A673 (cell line): ENCODE measurements at regions not wholly inside any gene's neighbourhood (a gene's known extent, or its start where the extent isn't known, plus 50 kb on each side); places are given as distances from the start of the nearest gene placed in this dataset.

Experiments
- BruUV-seq: library from RNA; stranded (reverse); fragments of 400-500 nt; replicated peaks from 2 replicates; lab custom pipeline; 2021; lab: Mats Ljungman, UMichigan
- CTCF ChIA-PET: fragments of 300-600 bp; sonication (Branson Sonifier 250); formaldehyde crosslinking; loops from one replicate; lab custom pipeline; 2022; ENCODE audit warnings: antibody characterized with exemption; lab: Charles Lee
- POLR2A ChIA-PET: fragments of 300-600 bp; sonication (Branson Sonifier 250); formaldehyde crosslinking; loops from one replicate; lab custom pipeline; 2022; ENCODE audit warnings: antibody characterized with exemption; ENCODE audit not compliant: low non-redundant PET; lab: Charles Lee
- DNase-seq: peaks from one replicate; pipeline ENCODE4 v3.0.0-alpha.2; 2015; ENCODE audit warnings: low spot score
- H3K27ac ChIP-seq: fragments of 200-600 bp; sonication (generic); 2 replicates; pipeline ENCODE4 v1.5.1; 2016; ENCODE audit warnings: mixed run types, low read depth, mild to moderate bottlenecking, mixed read lengths, antibody characterized with exemption, low read length; ENCODE audit not compliant: poor library complexity, severe bottlenecking
- H3K27me3 ChIP-seq: fragments of 200-600 bp; sonication (generic); replicated peaks from 2 replicates; pipeline ENCODE4 v1.6.1; 2017; ENCODE audit warnings: mixed run types, low read depth, mild to moderate bottlenecking, mixed read lengths, antibody characterized with exemption, low read length; ENCODE audit not compliant: insufficient read depth, poor library complexity
- H3K36me3 ChIP-seq: fragments of 200-600 bp; sonication (generic); 2 replicates; pipeline ENCODE4 v1.6.1; 2016; ENCODE audit warnings: mixed run types, mild to moderate bottlenecking, mixed read lengths, antibody characterized with exemption, low read length; ENCODE audit not compliant: insufficient read depth, poor library complexity, severe bottlenecking
- H3K4me1 ChIP-seq: fragments of 200-600 bp; sonication (generic); 2 replicates; pipeline ENCODE4 v1.6.1; 2017; ENCODE audit warnings: mixed run types, mild to moderate bottlenecking, mixed read lengths, antibody characterized with exemption, low read length; ENCODE audit not compliant: insufficient read depth, poor library complexity, severe bottlenecking
- H3K4me3 ChIP-seq: fragments of 200-600 bp; sonication (generic); 2 replicates; pipeline ENCODE4 v1.5.1; 2016; ENCODE audit warnings: low read depth, mixed run types, mild to moderate bottlenecking, mixed read lengths, low read length; ENCODE audit not compliant: poor library complexity, severe bottlenecking
- H3K9me3 ChIP-seq: fragments of 200-600 bp; sonication (generic); 2 replicates; pipeline ENCODE4 v1.6.1; 2016; ENCODE audit warnings: mixed run types, low read depth, mild to moderate bottlenecking, mixed read lengths, antibody characterized with exemption, low read length; ENCODE audit not compliant: poor library complexity, severe bottlenecking
- EZH2 ChIP-seq: fragments of 200-600 bp; sonication (generic); IDR thresholded peaks from 2 replicates; pipeline ENCODE4 v1.6.1; 2017; ENCODE audit warnings: borderline replicate concordance, low read depth, mild to moderate bottlenecking, mixed read lengths, antibody characterized with exemption, low read length; ENCODE audit not compliant: poor library complexity, severe bottlenecking
- intact Hi-C: fragments of 100-400 bp; cut with micrococcal nuclease; formaldehyde crosslinking; loops from one replicate; pipeline ENCODE4 v1.10.0; 2022; ENCODE audit not compliant: unreplicated experiment
- TF ChIP-seq, protein P1 (sequence below): fragments of 300-800, 200-600 bp; sonication (generic); conservative IDR thresholded peaks from 2 replicates; pipeline ENCODE4 v1.5.1; 2017; ENCODE audit warnings: low read depth, mild to moderate bottlenecking, antibody characterized with exemption, low read length, moderate library complexity, mixed read lengths

- intact Hi-C loops: no loop called here
- H3K4me3 ChIP-seq: no peak overlapping the region
- peaks cover 6% of the 10 kb centered on the region for H3K4me1 ChIP-seq
- POLR2A ChIA-PET: no interaction called here
- TF ChIP-seq, protein P1, sequence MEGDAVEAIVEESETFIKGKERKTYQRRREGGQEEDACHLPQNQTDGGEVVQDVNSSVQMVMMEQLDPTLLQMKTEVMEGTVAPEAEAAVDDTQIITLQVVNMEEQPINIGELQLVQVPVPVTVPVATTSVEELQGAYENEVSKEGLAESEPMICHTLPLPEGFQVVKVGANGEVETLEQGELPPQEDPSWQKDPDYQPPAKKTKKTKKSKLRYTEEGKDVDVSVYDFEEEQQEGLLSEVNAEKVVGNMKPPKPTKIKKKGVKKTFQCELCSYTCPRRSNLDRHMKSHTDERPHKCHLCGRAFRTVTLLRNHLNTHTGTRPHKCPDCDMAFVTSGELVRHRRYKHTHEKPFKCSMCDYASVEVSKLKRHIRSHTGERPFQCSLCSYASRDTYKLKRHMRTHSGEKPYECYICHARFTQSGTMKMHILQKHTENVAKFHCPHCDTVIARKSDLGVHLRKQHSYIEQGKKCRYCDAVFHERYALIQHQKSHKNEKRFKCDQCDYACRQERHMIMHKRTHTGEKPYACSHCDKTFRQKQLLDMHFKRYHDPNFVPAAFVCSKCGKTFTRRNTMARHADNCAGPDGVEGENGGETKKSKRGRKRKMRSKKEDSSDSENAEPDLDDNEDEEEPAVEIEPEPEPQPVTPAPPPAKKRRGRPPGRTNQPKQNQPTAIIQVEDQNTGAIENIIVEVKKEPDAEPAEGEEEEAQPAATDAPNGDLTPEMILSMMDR: no peak
- TF ChIP-seq EZH2: no peak
- H3K27me3 ChIP-seq: no peaks in the 10 kb centered on the region
- H3K9me3 ChIP-seq: no peaks in the 10 kb centered on the region
- CTCF ChIA-PET: no interaction called here
- H3K27ac ChIP-seq: no peak overlapping the region
- DNase-seq: no peak
- no peaks in the 10 kb centered on the region for H3K36me3 ChIP-seq
- no TSS peak for BruUV-seq
Observed at GRCh38 chr6:94651239-94651638, 926.1 kb upstream of the MANEA start.

- TF ChIP-seq, protein P1: no peak
- peak; percentile 70 for DNase-seq
- H3K9me3 ChIP-seq: no peaks in the 10 kb centered on the region
- intact Hi-C loops: no loop called here
- peaks cover 5% of the 10 kb centered on the region for H3K4me1 ChIP-seq
- no peaks in the 10 kb centered on the region for H3K36me3 ChIP-seq
- no peak overlapping the region for H3K27ac ChIP-seq
- no TSS peak for BruUV-seq
- ChIA-PET POLR2A (no interaction called here), CTCF (no interaction called here)
- no peak overlapping the region for H3K4me3 ChIP-seq
- no peaks in the 10 kb centered on the region for H3K27me3 ChIP-seq
Observed at GRCh38 chr6:94645191-94645590, 932.1 kb upstream of the MANEA start.

DNA sequence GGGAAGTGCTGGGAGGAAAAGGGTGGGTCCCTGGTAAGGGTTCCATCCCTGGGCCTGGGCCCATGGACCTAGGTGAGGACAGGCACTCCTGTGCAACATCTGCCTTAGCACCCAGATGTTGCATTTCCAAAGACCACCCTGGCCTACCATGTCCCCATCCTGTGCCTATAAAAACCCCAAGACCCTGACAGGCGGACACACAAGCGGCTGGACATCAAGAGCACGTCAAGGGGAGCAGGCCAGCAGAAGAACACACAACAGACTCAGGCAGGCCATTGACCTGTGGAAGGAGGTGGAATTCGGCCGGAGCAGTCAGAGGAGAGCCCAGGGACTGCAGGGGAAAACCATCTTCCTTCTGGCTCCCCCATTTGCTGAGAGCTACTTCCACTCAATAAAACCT is 937.8 kb upstream of the MANEA start:
- TF ChIP-seq, protein P1: no peak
- POLR2A ChIA-PET: no interaction called here
- Histone ChIP-seq H3K27ac (no peak overlapping the region), H3K36me3 (no peaks in the 10 kb centered on the region), H3K4me3 (no peak overlapping the region), H3K9me3 (no peaks in the 10 kb centered on the region), H3K4me1 (peaks cover 22% of the 10 kb centered on the region), H3K27me3 (no peaks in the 10 kb centered on the region)
- no TSS peak for BruUV-seq
- no peak for DNase-seq
- intact Hi-C loops: no loop called here
- CTCF ChIA-PET: no interaction called here
